Muscle layer of colon (tissue), 2 donors: ENCODE measurements at regions not wholly inside any gene's neighbourhood (a gene's known extent, or its start where the extent isn't known, plus 50 kb on each side); places are given as distances from the start of the nearest gene placed in this dataset.
"Not testable (repeated sequence)": the region's sequence is repeated elsewhere in the genome, so short reads cannot be mapped to it uniquely, and the experiment has no call there.

Experiments used
- H3K27ac ChIP-seq: one replicate; pipeline ENCODE4 v1.7.0; 2013; ENCODE audit warnings: low read depth, mild to moderate bottlenecking, low read length, moderate library complexity
- H3K27me3 ChIP-seq, 2 donors: one replicate each; pipeline ENCODE4 v1.7.0; 2013; ENCODE audit warnings: low read length in 2 of 2, mild to moderate bottlenecking in 2 of 2; ENCODE audit not compliant: insufficient read depth in 2 of 2, control insufficient read depth in 1 of 2
- H3K36me3 ChIP-seq: one replicate; pipeline ENCODE4 v1.7.0; 2013; ENCODE audit warnings: mild to moderate bottlenecking, low read length; ENCODE audit not compliant: insufficient read depth
- H3K4me1 ChIP-seq: one replicate; pipeline ENCODE4 v1.7.0; 2013; ENCODE audit warnings: mild to moderate bottlenecking, low read length; ENCODE audit not compliant: insufficient read depth
- H3K4me3 ChIP-seq, 2 donors: one replicate each; pipeline ENCODE4 v1.7.0; 2013; ENCODE audit warnings: low read length in 2 of 2, low read depth in 1 of 2, mild to moderate bottlenecking in 1 of 2, moderate library complexity in 1 of 2
- H3K9ac ChIP-seq: one replicate; pipeline ENCODE4 v1.7.0; 2013; ENCODE audit warnings: low read length
- H3K9me3 ChIP-seq: one replicate; pipeline ENCODE4 v1.7.0; 2013; ENCODE audit warnings: mild to moderate bottlenecking, low read length
- donor health status: abdominal sarcoma.
- donor health status: Adenocarcinoma of cecum.

DNA sequence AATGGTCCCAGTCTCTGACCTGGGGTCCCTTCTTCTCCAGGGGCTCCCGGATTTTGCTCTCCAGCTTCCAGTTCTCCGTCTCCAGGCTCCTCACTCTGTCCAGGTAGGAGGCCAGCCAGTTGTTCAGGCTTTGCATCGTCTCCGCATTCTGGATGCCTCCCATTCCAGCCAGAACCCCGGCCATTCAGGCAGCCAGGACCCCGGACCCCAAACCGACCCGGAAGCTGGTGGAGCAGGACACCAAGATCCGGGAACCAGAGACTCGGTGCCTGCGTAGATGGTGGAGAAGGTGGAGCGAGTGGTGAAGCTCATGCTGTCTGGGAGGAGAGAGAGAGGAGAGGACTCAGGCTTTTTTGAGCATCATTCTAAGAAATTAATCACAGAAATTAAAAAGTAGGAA lies 572.4 kb upstream of the NCAM2 start:
- H3K4me1 ChIP-seq = no peaks in the 10 kb centered on the region
- H3K9ac ChIP-seq = no peak overlapping the region
- no peaks in the 10 kb centered on the region for H3K9me3 ChIP-seq
- no peak overlapping the region for H3K27ac ChIP-seq
- H3K27me3 ChIP-seq = no peaks in the 10 kb centered on the region
- no peaks in the 10 kb centered on the region for H3K36me3 ChIP-seq
- H3K4me3 ChIP-seq = no peak overlapping the region

DNA sequence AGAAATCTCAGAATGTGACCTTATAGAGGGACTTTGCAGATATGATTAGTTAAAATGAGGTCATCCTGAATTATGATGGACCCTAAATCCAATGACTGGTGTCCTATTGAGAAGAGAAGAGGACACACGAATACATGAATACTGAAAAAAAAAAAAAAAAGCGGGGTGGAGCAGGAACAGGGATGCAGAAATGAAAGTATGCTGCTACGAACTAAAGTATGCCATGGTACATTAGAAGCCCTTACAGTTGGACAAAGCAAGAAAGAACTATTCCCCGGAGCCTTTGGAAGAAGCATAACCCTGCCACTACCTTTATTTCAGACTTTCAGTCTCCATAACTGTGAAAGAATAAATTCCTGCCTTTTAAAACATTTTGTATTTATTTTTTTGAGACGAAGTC lies 557.9 kb upstream of the NCAM2 start:
- no peaks in the 10 kb centered on the region for H3K36me3 ChIP-seq
- no peak overlapping the region for H3K27ac ChIP-seq
- H3K27me3 ChIP-seq = no peaks in the 10 kb centered on the region
- H3K9me3 ChIP-seq = no peaks in the 10 kb centered on the region
- H3K4me1 ChIP-seq = no peaks in the 10 kb centered on the region
- H3K4me3 ChIP-seq = no peak overlapping the region
- no peak overlapping the region for H3K9ac ChIP-seq

- Histone ChIP-seq H3K9me3 (no peaks in the 10 kb centered on the region), H3K27ac (no peak overlapping the region), H3K27me3 (no peaks in the 10 kb centered on the region), H3K9ac (no peak overlapping the region), H3K4me1 (no peaks in the 10 kb centered on the region), H3K4me3 (no peak overlapping the region), H3K36me3 (no peaks in the 10 kb centered on the region)
Observed at GRCh38 chr21:20443558-20444155, 554.6 kb upstream of the NCAM2 start.

DNA sequence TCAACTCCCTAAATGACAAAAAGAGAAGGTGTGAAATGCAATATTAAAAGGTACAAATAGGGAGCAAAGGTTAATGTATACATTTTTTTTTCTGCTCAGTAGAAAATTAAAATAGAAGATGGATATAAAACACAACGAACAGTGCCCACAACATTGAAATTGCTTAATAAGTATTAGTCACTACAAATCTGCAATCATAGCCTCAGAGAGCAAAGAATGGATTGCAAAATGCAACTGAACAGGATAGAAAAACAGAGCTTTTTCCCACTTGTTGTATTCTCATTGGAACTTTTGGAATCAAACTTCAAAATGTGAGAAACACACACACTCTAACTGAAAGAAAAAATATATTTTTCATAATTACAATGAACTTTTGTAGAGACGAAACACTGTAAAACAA lies 552.2 kb upstream of the NCAM2 start:
- Histone ChIP-seq H3K4me1 (no peaks in the 10 kb centered on the region), H3K36me3 (no peaks in the 10 kb centered on the region), H3K27me3 (no peaks in the 10 kb centered on the region), H3K9ac (no peak overlapping the region), H3K9me3 (no peaks in the 10 kb centered on the region), H3K27ac (no peak overlapping the region), H3K4me3 (no peak overlapping the region)

- Histone ChIP-seq H3K4me1 (no peaks in the 10 kb centered on the region), H3K27me3 (no peaks in the 10 kb centered on the region), H3K9ac (no peak overlapping the region), H3K9me3 (no peaks in the 10 kb centered on the region), H3K27ac (no peak overlapping the region), H3K36me3 (no peaks in the 10 kb centered on the region), H3K4me3 (no peak overlapping the region)
Observed at GRCh38 chr21:20451046-20451445, 547.2 kb upstream of the NCAM2 start.

- no peaks in the 10 kb centered on the region for H3K4me1 ChIP-seq
- H3K27me3 ChIP-seq = no peaks in the 10 kb centered on the region
- no peaks in the 10 kb centered on the region for H3K9me3 ChIP-seq
- no peak overlapping the region for H3K9ac ChIP-seq
- no peak overlapping the region for H3K27ac ChIP-seq
- no peak overlapping the region for H3K4me3 ChIP-seq
- H3K36me3 ChIP-seq = no peaks in the 10 kb centered on the region
Observed at GRCh38 chr21:20452935-20453334, 545.3 kb upstream of the NCAM2 start.

DNA sequence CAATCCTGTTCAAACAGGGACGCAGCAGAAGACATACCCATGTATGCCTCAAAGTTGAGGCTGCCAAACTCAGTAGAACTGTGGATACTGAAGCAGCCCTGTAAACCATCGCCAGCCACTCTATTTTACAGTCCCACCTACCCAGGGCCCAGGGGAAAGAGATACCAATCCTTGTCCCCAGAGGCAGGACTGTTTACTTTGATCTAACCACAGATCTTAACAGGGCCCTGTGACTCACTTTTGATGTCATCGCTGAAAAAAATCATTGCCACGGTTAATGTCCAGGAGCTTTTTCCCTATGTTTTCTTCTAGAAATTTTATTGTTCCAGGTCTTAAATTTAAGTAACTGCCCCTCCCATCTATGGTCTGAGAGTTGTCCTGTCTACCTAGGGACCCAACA lies 538.4 kb upstream of the NCAM2 start:
- Histone ChIP-seq H3K9ac (no peak overlapping the region), H3K27me3 (no peaks in the 10 kb centered on the region), H3K36me3 (no peaks in the 10 kb centered on the region), H3K4me1 (no peaks in the 10 kb centered on the region), H3K9me3 (no peaks in the 10 kb centered on the region), H3K4me3 (no peak overlapping the region), H3K27ac (no peak overlapping the region)

GRCh38 chr21:20463362-20463761 lies 534.8 kb upstream of the NCAM2 start:
- no peak overlapping the region for H3K9ac ChIP-seq
- no peaks in the 10 kb centered on the region for H3K27me3 ChIP-seq
- no peaks in the 10 kb centered on the region for H3K36me3 ChIP-seq
- no peak overlapping the region for H3K4me3 ChIP-seq
- no peak overlapping the region for H3K27ac ChIP-seq
- H3K4me1 ChIP-seq = no peaks in the 10 kb centered on the region
- H3K9me3 ChIP-seq = no peaks in the 10 kb centered on the region

GRCh38 chr21:20469361-20469760 lies 528.8 kb upstream of the NCAM2 start:
- H3K27me3 ChIP-seq = no peaks in the 10 kb centered on the region
- H3K9me3 ChIP-seq = no peaks in the 10 kb centered on the region
- H3K36me3 ChIP-seq = no peaks in the 10 kb centered on the region
- no peak overlapping the region for H3K9ac ChIP-seq
- H3K27ac ChIP-seq = no peak overlapping the region
- no peaks in the 10 kb centered on the region for H3K4me1 ChIP-seq
- H3K4me3 ChIP-seq = no peak overlapping the region

GRCh38 chr21:20486303-20486702 lies 511.9 kb upstream of the NCAM2 start:
- no peaks in the 10 kb centered on the region for H3K4me1 ChIP-seq
- H3K9me3 ChIP-seq = no peaks in the 10 kb centered on the region
- no peaks in the 10 kb centered on the region for H3K27me3 ChIP-seq
- no peaks in the 10 kb centered on the region for H3K36me3 ChIP-seq
- H3K27ac ChIP-seq = no peak overlapping the region
- no peak overlapping the region for H3K4me3 ChIP-seq
- H3K9ac ChIP-seq = no peak overlapping the region

DNA sequence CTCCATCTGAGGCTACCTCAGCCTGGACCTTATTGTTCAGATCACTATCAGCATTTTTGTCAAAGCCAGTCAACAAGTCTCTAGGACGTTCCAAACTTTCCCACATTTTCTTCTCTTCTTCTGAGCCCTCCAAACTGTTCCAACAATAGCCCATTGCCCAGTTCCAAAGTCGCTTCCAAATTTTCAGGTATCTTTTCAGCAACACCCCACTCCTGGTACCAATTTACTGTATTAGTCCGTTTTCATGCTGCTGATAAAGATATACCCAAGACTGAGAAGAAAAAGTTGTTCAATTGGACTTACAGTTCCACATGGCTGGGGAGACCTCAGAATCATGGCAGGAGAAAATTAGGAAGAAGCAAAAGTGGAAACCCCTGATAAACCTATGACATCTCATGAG lies 495.3 kb upstream of the NCAM2 start:
- H3K4me3 ChIP-seq, H3K9me3 ChIP-seq, H3K4me1 ChIP-seq, H3K27ac ChIP-seq, H3K36me3 ChIP-seq, H3K9ac ChIP-seq, H3K27me3 ChIP-seq: not testable (repeated sequence)

- no peak overlapping the region for H3K9ac ChIP-seq
- no peaks in the 10 kb centered on the region for H3K27me3 ChIP-seq
- no peak overlapping the region for H3K4me3 ChIP-seq
- no peak overlapping the region for H3K27ac ChIP-seq
- H3K9me3 ChIP-seq = no peaks in the 10 kb centered on the region
- no peaks in the 10 kb centered on the region for H3K36me3 ChIP-seq
- H3K4me1 ChIP-seq = no peaks in the 10 kb centered on the region
Observed at GRCh38 chr21:20507783-20508182, 490.4 kb upstream of the NCAM2 start.
